NT2/D1 (cell line): ENCODE measurements at regions not wholly inside any gene's neighbourhood (a gene's known extent, or its start where the extent isn't known, plus 50 kb on each side); places are given as distances from the start of the nearest gene placed in this dataset.

Experiments used
- DNase-seq: peaks from one replicate; pipeline ENCODE4 v3.0.0-alpha.2; 2011; ENCODE audit warnings: low read depth, low spot score
- H3K27me3 ChIP-seq: 2 replicates; pipeline ENCODE4 v1.6.0; 2011; ENCODE audit warnings: mild to moderate bottlenecking; ENCODE audit not compliant: insufficient read length, insufficient read depth
- H3K36me3 ChIP-seq: 2 replicates; pipeline ENCODE4 v1.6.1; 2011; ENCODE audit warnings: mild to moderate bottlenecking, low read length, mixed read lengths; ENCODE audit not compliant: insufficient read depth, insufficient read length
- H3K4me1 ChIP-seq: 2 replicates; pipeline ENCODE4 v1.5.1; 2011; ENCODE audit not compliant: insufficient read depth, insufficient read length
- H3K4me3 ChIP-seq: 2 replicates; pipeline ENCODE4 v1.5.1; 2011; ENCODE audit warnings: low read depth; ENCODE audit not compliant: insufficient read length
- H3K9ac ChIP-seq: 2 replicates; pipeline ENCODE4 v1.6.0; 2011; ENCODE audit warnings: low read depth; ENCODE audit not compliant: insufficient read length
- H3K9me3 ChIP-seq: 2 replicates; pipeline ENCODE4 v1.5.1; 2011; ENCODE audit warnings: mild to moderate bottlenecking, low read length; ENCODE audit not compliant: insufficient read depth
- SUZ12 ChIP-seq: IDR thresholded peaks from 2 replicates; pipeline ENCODE4 v1.6.1; 2011; ENCODE audit not compliant: insufficient read length, insufficient read depth; ENCODE audit errors: extremely low read depth
- YY1 ChIP-seq: IDR thresholded peaks from 2 replicates; pipeline ENCODE4 v1.6.1; 2011; ENCODE audit not compliant: insufficient read length, insufficient read depth
- ZNF274 ChIP-seq: IDR thresholded peaks from 2 replicates; pipeline ENCODE4 v1.6.1; 2011; ENCODE audit warnings: mild to moderate bottlenecking, low read depth, low read length

DNA sequence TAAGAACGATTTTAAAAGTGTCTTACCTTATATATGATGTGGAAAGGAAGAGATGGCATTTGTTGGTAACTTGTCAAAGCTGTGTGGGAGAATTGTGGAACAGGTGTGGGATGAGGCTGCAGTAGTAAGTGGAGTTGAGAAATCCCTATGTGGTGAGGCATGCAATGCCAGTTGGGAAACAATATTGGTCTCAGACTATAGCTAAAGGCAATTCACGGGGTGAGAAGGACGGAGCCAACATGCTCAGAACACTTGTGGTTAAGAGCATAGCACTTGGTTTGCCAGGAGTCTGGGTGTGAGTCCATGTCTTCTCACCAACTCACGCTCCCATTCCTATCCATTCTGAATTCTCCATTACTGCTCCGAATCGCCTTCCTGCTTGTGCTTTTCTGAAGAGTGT lies 615.6 kb upstream of the ADAMTS9 start:
- TF ChIP-seq YY1: no peak
- no peak for TF ChIP-seq ZNF274
- no peak for TF ChIP-seq SUZ12
- no peak for DNase-seq
- Histone ChIP-seq H3K9me3 (no peaks in the 10 kb centered on the region), H3K36me3 (no peaks in the 10 kb centered on the region), H3K27me3 (no peaks in the 10 kb centered on the region), H3K4me1 (no peaks in the 10 kb centered on the region), H3K9ac (no peak overlapping the region), H3K4me3 (no peak overlapping the region)

DNA sequence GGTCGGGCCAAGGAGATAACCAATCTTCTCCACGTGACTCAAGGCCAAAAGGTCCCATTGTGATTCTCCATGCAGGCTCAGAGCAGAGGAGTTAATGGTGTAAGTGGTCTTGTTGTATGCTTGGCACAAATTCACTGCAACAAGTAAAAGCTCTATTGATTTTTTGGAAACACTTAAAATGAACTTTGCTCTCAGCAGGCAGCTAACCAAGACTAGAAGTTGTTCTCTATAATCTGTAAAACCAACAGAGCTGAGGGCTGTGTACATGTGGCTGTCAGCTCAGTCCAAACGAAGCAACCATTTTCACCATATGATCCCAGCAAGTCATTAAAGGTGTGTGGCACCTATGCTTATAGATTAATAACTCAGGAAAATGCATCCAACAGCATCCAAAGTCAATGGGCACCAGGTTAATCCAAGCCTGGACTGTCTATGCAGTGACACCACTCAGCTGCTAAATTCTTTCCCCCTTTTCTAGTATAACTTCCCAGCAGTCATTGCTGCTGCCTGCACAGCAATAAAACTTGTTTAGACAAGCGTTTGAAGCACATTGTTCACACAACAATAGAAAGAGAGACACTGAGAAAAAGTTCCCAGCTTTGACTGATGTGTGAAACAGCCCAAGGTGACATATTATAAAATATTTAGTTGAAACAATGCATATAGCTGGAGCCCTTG lies 603.8 kb upstream of the ADAMTS9 start:
- DNase-seq: no peak
- no peaks in the 10 kb centered on the region for H3K9me3 ChIP-seq
- TF ChIP-seq SUZ12 (no peak), YY1 (no peak), ZNF274 (no peak)

DNA sequence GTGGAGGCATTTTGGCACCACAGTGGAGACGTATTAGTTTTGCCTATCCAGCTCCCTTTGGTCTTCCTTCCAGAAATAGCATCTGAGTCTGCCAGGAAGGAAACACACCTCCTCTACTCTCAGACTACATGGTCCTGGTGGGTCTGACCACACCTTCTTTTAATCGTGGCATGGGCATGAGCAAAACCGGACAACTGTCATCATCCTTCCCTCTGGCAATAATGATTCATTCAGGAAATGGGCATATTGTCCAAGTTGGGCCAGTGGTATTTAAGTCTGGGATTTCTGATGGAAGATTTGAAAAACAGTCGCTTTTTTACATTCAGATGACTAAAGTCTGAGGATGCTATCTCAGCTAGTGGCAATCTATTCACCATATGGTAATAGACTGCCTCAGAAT lies 601.0 kb upstream of the ADAMTS9 start:
- DNase-seq: no peak
- Histone ChIP-seq H3K9ac (no peak overlapping the region), H3K4me1 (no peaks in the 10 kb centered on the region), H3K27me3 (no peaks in the 10 kb centered on the region), H3K9me3 (no peaks in the 10 kb centered on the region), H3K4me3 (no peak overlapping the region), H3K36me3 (no peaks in the 10 kb centered on the region)
- TF ChIP-seq YY1 (no peak), SUZ12 (no peak), ZNF274 (no peak)

More for the DNA sequence above, 603.8 kb upstream of the ADAMTS9 start:
- Histone ChIP-seq H3K9ac (no peak overlapping the region), H3K4me3 (no peak overlapping the region), H3K4me1 (no peaks in the 10 kb centered on the region), H3K36me3 (no peaks in the 10 kb centered on the region), H3K27me3 (no peaks in the 10 kb centered on the region)

DNA sequence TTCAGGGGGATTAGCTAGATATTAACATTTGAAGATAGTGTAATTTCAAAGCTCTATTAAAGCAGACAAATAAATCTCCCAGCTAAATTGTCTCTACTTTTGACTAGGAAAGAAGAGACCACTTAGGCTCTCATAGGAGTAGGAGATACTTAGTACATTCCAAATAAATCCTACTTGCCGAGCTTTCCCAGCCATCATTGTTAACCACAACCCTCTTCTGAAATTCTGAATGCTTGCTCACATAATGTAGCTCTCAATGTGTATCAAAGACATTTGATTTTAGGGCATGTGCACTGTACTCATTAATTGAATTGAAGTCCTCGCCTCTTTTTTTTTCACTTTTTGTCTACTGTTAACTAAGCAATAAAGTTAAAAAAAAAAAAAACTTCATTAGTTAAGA lies 598.2 kb upstream of the ADAMTS9 start:
- H3K9ac ChIP-seq: no peak overlapping the region
- no peaks in the 10 kb centered on the region for H3K4me1 ChIP-seq
- H3K27me3 ChIP-seq: no peaks in the 10 kb centered on the region
- TF ChIP-seq ZNF274 (no peak), SUZ12 (no peak), YY1 (no peak)
- no peak for DNase-seq
- no peaks in the 10 kb centered on the region for H3K36me3 ChIP-seq
- no peak overlapping the region for H3K4me3 ChIP-seq
- no peaks in the 10 kb centered on the region for H3K9me3 ChIP-seq

DNA sequence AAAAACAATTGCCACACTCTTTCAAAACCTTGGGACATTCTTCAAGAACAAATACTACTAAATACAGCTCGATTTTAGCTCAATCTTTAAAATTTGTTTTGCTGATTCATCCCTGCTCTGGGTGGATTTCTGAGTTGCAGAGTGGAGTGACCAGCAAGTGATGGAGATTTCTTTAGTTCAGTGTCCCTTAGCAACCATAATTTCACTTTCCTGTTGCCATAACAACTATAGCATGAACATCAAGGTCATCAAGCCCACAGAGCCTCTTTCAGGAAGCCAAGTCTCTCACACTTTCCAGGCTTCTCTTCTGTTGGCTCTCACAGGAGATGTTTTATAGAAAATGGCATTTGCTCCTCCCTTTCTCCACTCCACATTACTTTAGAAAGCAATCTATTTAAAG lies 597.2 kb upstream of the ADAMTS9 start:
- H3K27me3 ChIP-seq: no peaks in the 10 kb centered on the region
- no peak overlapping the region for H3K4me3 ChIP-seq
- no peak for DNase-seq
- H3K9ac ChIP-seq: no peak overlapping the region
- H3K9me3 ChIP-seq: no peaks in the 10 kb centered on the region
- TF ChIP-seq YY1: no peak
- no peak for TF ChIP-seq SUZ12
- TF ChIP-seq ZNF274: no peak
- H3K36me3 ChIP-seq: no peaks in the 10 kb centered on the region
- H3K4me1 ChIP-seq: no peaks in the 10 kb centered on the region

DNA sequence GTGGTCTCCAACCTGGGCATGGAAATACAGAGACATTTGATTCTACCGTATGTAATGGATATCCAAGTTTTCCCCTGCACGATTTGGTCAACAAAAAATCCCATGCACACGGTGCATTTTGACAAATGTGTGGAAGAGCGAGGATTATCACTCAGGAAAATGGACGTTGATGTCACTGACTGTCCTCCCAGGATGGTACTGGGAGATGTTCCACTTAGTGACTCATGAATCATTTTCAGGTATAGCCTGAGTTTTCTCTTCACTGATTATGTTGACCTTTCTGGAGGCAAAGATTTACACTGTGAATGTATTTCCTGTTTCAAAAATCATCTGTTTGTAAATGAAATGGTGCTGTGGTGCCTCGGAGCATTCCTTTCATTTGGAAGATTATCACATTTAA lies 596.7 kb upstream of the ADAMTS9 start:
- Histone ChIP-seq H3K9me3 (no peaks in the 10 kb centered on the region), H3K4me1 (no peaks in the 10 kb centered on the region), H3K4me3 (no peak overlapping the region), H3K27me3 (no peaks in the 10 kb centered on the region), H3K36me3 (no peaks in the 10 kb centered on the region), H3K9ac (no peak overlapping the region)
- TF ChIP-seq YY1 (no peak), ZNF274 (no peak), SUZ12 (no peak)
- no peak for DNase-seq

DNA sequence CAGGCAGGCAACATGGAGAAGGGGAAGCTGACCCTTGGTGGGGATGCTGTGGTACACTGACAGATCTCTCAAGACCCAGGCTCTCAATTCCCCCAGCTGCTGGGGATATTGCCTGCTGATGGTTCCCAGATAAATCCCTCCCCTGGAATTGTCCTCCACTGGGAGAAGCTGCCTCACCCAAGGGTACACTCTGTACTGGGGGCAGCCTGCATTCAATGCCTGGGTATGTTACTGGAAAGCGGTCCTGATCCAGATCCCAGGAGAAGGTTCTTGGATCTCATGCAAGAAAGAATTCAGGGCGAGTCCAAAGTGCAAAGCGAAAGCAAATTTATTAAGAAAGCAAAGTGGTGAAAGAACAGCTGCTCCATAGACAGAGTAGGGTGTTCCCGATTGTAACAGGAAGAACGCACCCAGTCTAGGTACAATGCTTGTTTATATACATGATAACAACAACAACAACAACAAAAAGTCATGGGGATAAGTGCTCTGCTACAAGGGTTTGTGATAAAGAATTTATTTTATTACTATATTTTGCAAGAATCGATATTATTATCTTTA lies 591.5 kb upstream of the ADAMTS9 start:
- Histone ChIP-seq H3K9ac (no peak overlapping the region), H3K4me1 (no peaks in the 10 kb centered on the region), H3K9me3 (no peaks in the 10 kb centered on the region), H3K4me3 (no peak overlapping the region), H3K27me3 (no peaks in the 10 kb centered on the region), H3K36me3 (no peaks in the 10 kb centered on the region)
- TF ChIP-seq SUZ12 (no peak), YY1 (no peak), ZNF274 (no peak)
- DNase-seq: no peak
